OCI-LY7 (cell line): ENCODE measurements at regions not wholly inside any gene's neighbourhood (a gene's known extent, or its start where the extent isn't known, plus 50 kb on each side); places are given as distances from the start of the nearest gene placed in this dataset.

Source experiments
- BruUV-seq: library from RNA; stranded (reverse); fragments of 400-500 nt; replicated peaks from 2 replicates; lab custom pipeline; 2021; lab: Mats Ljungman, UMichigan
- CTCF ChIA-PET: fragments of 300-600 bp; sonication (Branson Sonifier 250); formaldehyde crosslinking; loops from one replicate; lab custom pipeline; 2022; ENCODE audit warnings: antibody characterized with exemption; ENCODE audit not compliant: unreplicated experiment; lab: Charles Lee
- POLR2A ChIA-PET: fragments of 300-600 bp; sonication (Branson Sonifier 250); formaldehyde crosslinking; loops from one replicate; lab custom pipeline; 2022; ENCODE audit warnings: antibody characterized with exemption; lab: Charles Lee
- DNase-seq: peaks from one replicate; pipeline ENCODE4 v3.0.0-alpha.2; 2015; ENCODE audit warnings: low spot score
- H2AFZ ChIP-seq: fragments of 200-600 bp; sonication (generic), shearing (Covaris generic); 2 replicates; pipeline ENCODE4 v1.6.1; 2014; ENCODE audit warnings: mild to moderate bottlenecking, antibody characterized with exemption, low read length, moderate library complexity
- H3K27ac ChIP-seq: fragments of 200-600 bp; sonication (generic); 2 replicates; pipeline ENCODE4 v1.5.1; 2014; ENCODE audit warnings: mixed run types, low read depth, mild to moderate bottlenecking, moderate library complexity, low read length, inconsistent platforms; ENCODE audit not compliant: poor library complexity, severe bottlenecking
- H3K36me3 ChIP-seq: fragments of 200-600 bp; sonication (generic); 2 replicates; pipeline ENCODE4 v1.6.1; 2014; ENCODE audit warnings: mild to moderate bottlenecking, antibody characterized with exemption, low read length, moderate library complexity, mixed read lengths; ENCODE audit not compliant: insufficient read depth
- H3K4me1 ChIP-seq: fragments of 200-600 bp; sonication (generic); 2 replicates; pipeline ENCODE4 v1.5.1; 2014; ENCODE audit warnings: mild to moderate bottlenecking, low read length; ENCODE audit not compliant: insufficient read depth, poor library complexity, severe bottlenecking
- H3K4me2 ChIP-seq: fragments of 200-600 bp; sonication (generic); 2 replicates; pipeline ENCODE4 v1.6.1; 2014; ENCODE audit warnings: mild to moderate bottlenecking, low read length
- H3K4me3 ChIP-seq: fragments of 200-600 bp; sonication (generic); 2 replicates; pipeline ENCODE4 v1.5.1; 2014; ENCODE audit warnings: mild to moderate bottlenecking, low read depth, low read length; ENCODE audit not compliant: poor library complexity, severe bottlenecking
- H3K79me2 ChIP-seq: fragments of 200-600 bp; sonication (generic); 2 replicates; pipeline ENCODE4 v1.6.1; 2016; ENCODE audit warnings: low read depth, mild to moderate bottlenecking, low read length, moderate library complexity, mixed read lengths; ENCODE audit not compliant: insufficient read depth
- H3K9me2 ChIP-seq: fragments of 200-600 bp; sonication (generic); 2 replicates; pipeline ENCODE4 v1.6.1; 2016; ENCODE audit warnings: mild to moderate bottlenecking, low read length, mixed read lengths; ENCODE audit not compliant: insufficient read depth
- H3K9me3 ChIP-seq: fragments of 200-600 bp; sonication (generic); 2 replicates; pipeline ENCODE4 v1.6.1; 2014; ENCODE audit warnings: mild to moderate bottlenecking, mixed run types, low read length, mixed read lengths
- H4K20me1 ChIP-seq: fragments of 200-600 bp; sonication (generic); 2 replicates; pipeline ENCODE4 v1.6.1; 2014; ENCODE audit warnings: mild to moderate bottlenecking, antibody characterized with exemption, low read length, moderate library complexity, mixed read lengths; ENCODE audit not compliant: insufficient read depth
- CTCF ChIP-seq: fragments of 200-600 bp; sonication (generic); conservative IDR thresholded peaks from 2 replicates; pipeline ENCODE4 v1.5.1; 2014; ENCODE audit warnings: mild to moderate bottlenecking, antibody characterized with exemption, low read length, moderate library complexity, mixed read lengths
- EZH2phosphoT487 ChIP-seq: fragments of 200-600 bp; sonication (generic); IDR thresholded peaks from 2 replicates; pipeline ENCODE4 v1.6.1; 2018; ENCODE audit warnings: low read depth, borderline replicate concordance, mild to moderate bottlenecking, mixed run types, antibody characterized with exemption, low read length, moderate library complexity, mixed read lengths
- intact Hi-C: fragments of 100-400 bp; cut with micrococcal nuclease; formaldehyde crosslinking; loops from one replicate; pipeline ENCODE4 v1.10.0; 2022; ENCODE audit not compliant: unreplicated experiment

GRCh38 chr9:81380504-81381359, 308.6 kb downstream of the TLE1 start:
- intact Hi-C loops, result no loop called here
- H3K9me2 ChIP-seq, result no peaks in the 10 kb centered on the region
- no peaks in the 10 kb centered on the region for H3K4me1 ChIP-seq
- no peaks in the 10 kb centered on the region for H3K9me3 ChIP-seq
- BruUV-seq, result no TSS peak
- ChIA-PET CTCF (no interaction called here), POLR2A (no interaction called here)
- H3K4me3 ChIP-seq, result no peak overlapping the region
- H3K36me3 ChIP-seq, result no peaks in the 10 kb centered on the region
- no peak overlapping the region for H3K27ac ChIP-seq
- H4K20me1 ChIP-seq, result no peaks in the 10 kb centered on the region
- DNase-seq, result no peak
- no peak overlapping the region for H3K4me2 ChIP-seq
- H2AFZ ChIP-seq, result no peak overlapping the region
- H3K79me2 ChIP-seq, result no peaks in the 10 kb centered on the region
- TF ChIP-seq EZH2phosphoT487 (no peak), CTCF (no peak)

GRCh38 chr9:81379655-81380054, 309.7 kb downstream of the TLE1 start:
- Histone ChIP-seq H2AFZ (no peak overlapping the region), H3K4me1 (no peaks in the 10 kb centered on the region), H3K4me3 (no peak overlapping the region), H3K4me2 (no peak overlapping the region), H4K20me1 (no peaks in the 10 kb centered on the region), H3K9me2 (no peaks in the 10 kb centered on the region), H3K27ac (no peak overlapping the region), H3K36me3 (no peaks in the 10 kb centered on the region), H3K79me2 (no peaks in the 10 kb centered on the region), H3K9me3 (no peaks in the 10 kb centered on the region)
- no peak for TF ChIP-seq CTCF
- TF ChIP-seq EZH2phosphoT487, result no peak
- ChIA-PET CTCF (no interaction called here), POLR2A (interaction anchor here (0.6 kb wide), 1 partner anchor 234 kb away, joined by 3 read pairs; no protein-coding TSS in a partner anchor)
- no TSS peak for BruUV-seq
- intact Hi-C loops, result no loop called here
- no peak for DNase-seq

- Histone ChIP-seq H3K36me3 (no peaks in the 10 kb centered on the region), H3K4me3 (no peak overlapping the region), H3K4me2 (no peak overlapping the region), H3K9me2 (no peaks in the 10 kb centered on the region), H4K20me1 (no peaks in the 10 kb centered on the region), H3K4me1 (no peaks in the 10 kb centered on the region), H3K79me2 (no peaks in the 10 kb centered on the region), H3K27ac (no peak overlapping the region), H2AFZ (no peak overlapping the region), H3K9me3 (no peaks in the 10 kb centered on the region)
- intact Hi-C loops, result no loop called here
- ChIA-PET CTCF (no interaction called here), POLR2A (no interaction called here)
- no peak for TF ChIP-seq EZH2phosphoT487
- BruUV-seq, result no TSS peak
- no peak for DNase-seq
These were observed 311.4 kb downstream of the TLE1 start for GRCh38 chr9:81377921-81378320.
